H4 (cell line): ENCODE measurements at regions not wholly inside any gene's neighbourhood (a gene's known extent, or its start where the extent isn't known, plus 50 kb on each side); places are given as distances from the start of the nearest gene placed in this dataset.

ENCODE experiments used
- DNase-seq: peaks from one replicate; pipeline ENCODE4 v3.0.0-alpha.2; 2015; ENCODE audit warnings: low spot score

GRCh38 chr1:54497338-54497737 lies 50.7 kb upstream of the ACOT11 start:
- DNase-seq: no peak

GRCh38 chr1:54495954-54496353 lies 52.1 kb upstream of the ACOT11 start:
- no peak for DNase-seq

- DNase-seq: no peak
Measured at GRCh38 chr1:54493608-54494007, 54.4 kb upstream of the ACOT11 start.

- peak; percentile 5 for DNase-seq
Measured at GRCh38 chr1:54490361-54491248, 57.4 kb upstream of the ACOT11 start.

- no peak for DNase-seq
Measured at GRCh38 chr1:54489627-54490250, 58.3 kb upstream of the ACOT11 start.

GRCh38 chr1:54488779-54489626 lies 59.0 kb upstream of the ACOT11 start:
- DNase-seq: peak; percentile 46

- peak; percentile 86 for DNase-seq
Measured at GRCh38 chr1:54488065-54488750, 59.8 kb upstream of the ACOT11 start.

- no peak for DNase-seq
Measured at GRCh38 chr1:54487571-54488050, 60.4 kb upstream of the ACOT11 start.

GRCh38 chr1:54486907-54487306 lies 61.1 kb upstream of the ACOT11 start:
- no peak for DNase-seq

- DNase-seq: no peak
Measured at GRCh38 chr1:54485416-54485815, 62.6 kb upstream of the ACOT11 start.

GRCh38 chr1:54483875-54484437 lies 64.1 kb upstream of the ACOT11 start:
- no peak for DNase-seq

- DNase-seq: no peak
Measured at GRCh38 chr1:54481201-54481884, 66.7 kb upstream of the ACOT11 start.

GRCh38 chr1:54480525-54480848 lies 67.5 kb upstream of the ACOT11 start:
- DNase-seq: no peak

- DNase-seq: no peak
Measured at GRCh38 chr1:54479841-54480524, 68.0 kb upstream of the ACOT11 start.

- DNase-seq: no peak
Measured at GRCh38 chr1:54479251-54479650, 68.8 kb upstream of the ACOT11 start.

- DNase-seq: no peak
Measured at GRCh38 chr1:54477153-54477561, 70.9 kb upstream of the ACOT11 start.

GRCh38 chr1:54476530-54477109 lies 70.4 kb upstream of the SSBP3 start:
- DNase-seq: no peak

- no peak for DNase-seq
Measured at GRCh38 chr1:54475946-54476516, 69.8 kb upstream of the SSBP3 start.

- DNase-seq: no peak
Measured at GRCh38 chr1:54475357-54475881, 69.2 kb upstream of the SSBP3 start.
